GM10847 (cell line): ENCODE measurements at regions not wholly inside any gene's neighbourhood (a gene's known extent, or its start where the extent isn't known, plus 50 kb on each side); places are given as distances from the start of the nearest gene placed in this dataset.
A peak's percentile ranks its signal among the peaks of the same experiment; 100 is the strongest.

ENCODE experiments used
- POLR2A ChIP-seq: IDR thresholded peaks from 2 replicates; pipeline ENCODE4 v1.6.1; 2011; ENCODE audit not compliant: insufficient read length; ENCODE audit errors: extremely low read depth

DNA sequence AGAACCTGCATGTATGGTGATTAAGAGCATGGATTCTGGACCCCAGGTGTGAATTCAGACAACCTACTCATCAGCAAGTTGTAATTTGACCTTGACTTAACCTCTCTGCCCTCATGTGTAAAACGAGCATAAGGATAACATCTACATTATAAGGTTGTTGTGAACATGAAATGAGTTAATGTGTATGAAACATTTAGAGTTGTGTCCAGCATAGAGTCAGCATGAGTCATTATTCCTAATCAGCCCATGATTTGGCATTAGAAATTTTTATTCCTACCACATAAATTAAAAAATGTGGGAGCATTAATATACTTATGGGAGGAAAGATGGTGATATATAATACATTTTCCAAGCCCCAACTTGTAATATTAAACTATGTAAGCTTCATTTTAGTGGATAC is 95.9 kb upstream of the DDHD1 start:
- no peak for TF ChIP-seq POLR2A

DNA sequence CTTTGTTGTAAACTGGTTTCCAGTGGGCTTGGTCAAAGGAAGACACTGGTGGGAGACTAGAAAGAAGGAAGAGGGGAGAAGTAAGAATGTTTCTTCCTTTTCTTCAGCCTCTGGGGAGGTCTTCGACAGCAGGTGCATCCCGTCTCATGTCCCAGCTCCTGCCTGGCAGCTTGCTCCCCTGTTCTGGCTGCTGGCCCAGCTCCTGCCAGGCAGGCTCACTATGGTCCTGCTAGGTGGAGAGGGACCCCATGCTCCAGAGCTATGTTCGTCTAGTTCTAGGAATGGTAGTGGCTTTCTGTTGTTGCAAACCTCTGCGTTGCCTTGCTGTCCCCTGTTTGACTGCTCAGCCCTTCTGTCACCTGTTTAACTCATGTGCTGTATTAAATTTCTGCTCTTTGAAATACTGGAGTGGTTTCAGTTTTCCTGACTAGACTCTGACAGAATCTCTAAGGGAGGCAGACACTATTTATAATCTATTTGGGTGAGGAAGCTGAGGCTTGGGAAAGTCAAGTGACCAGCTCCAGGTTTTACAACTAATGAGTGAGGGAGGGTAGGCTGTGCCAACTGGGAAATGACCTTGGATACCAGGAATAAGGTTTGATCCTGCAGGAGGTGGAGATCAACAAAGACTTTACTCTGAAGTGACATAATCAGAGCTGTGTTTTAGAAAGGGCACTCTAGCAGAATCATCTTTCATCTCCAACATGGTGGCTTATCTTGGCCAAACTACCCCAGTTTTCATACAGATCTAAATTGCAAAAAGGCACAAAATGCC is 94.7 kb upstream of the DDHD1 start:
- TF ChIP-seq POLR2A: no peak

GRCh38 chr14:53237488-53237887 is 84.4 kb upstream of the DDHD1 start:
- TF ChIP-seq POLR2A: no peak

GRCh38 chr14:53236708-53237107 is 83.6 kb upstream of the DDHD1 start:
- no peak for TF ChIP-seq POLR2A

DNA sequence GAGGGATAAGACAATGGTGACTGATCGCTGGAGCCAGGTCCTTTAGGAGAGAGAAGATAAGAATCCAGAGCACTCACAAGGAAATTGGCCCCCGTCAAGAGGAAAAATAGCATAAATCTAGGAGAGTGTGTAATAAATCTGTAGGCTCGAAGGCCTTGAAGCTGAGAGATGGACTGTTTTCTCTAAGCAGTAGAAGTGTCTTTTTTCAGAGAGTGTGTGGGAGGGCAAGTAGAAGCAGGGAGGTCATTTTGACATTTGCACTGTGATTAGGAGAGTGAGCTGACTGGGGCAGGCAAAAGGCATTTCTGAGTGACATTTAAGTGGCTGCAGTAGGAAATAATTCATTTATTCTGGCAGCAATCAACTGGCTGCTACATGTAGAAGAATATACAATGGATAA is 78.0 kb upstream of the DDHD1 start:
- no peak for TF ChIP-seq POLR2A

GRCh38 chr14:53228966-53229365 is 75.8 kb upstream of the DDHD1 start:
- TF ChIP-seq POLR2A: no peak

DNA sequence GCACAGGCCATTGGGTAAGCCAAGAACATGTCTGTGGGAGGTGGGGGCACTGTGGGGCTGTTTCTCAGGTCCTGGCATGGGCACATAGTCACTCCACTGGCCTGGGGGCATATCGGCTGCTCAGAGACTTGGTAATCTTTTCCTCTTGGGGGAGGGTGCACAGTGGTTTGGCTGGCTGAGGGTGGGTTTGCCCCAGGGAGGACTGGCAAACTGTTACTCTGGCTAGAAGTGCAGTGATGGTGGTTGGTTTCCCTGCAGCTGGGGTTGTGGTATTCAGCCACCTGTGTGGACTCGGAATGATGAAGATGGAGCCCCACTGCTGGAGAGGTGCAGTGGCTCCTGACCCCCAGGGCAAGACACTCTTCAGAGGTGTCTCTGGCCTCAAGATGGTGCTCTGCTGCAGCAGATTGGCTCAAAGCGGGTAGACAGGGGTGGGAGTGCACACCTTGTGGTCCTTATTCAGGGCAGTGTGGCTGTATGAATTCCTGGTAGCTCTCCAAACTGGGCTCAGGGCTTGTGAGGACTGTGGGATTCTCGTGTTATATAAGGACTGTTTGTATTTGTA is 74.1 kb upstream of the DDHD1 start:
- no peak for TF ChIP-seq POLR2A

- no peak for TF ChIP-seq POLR2A
Measured at GRCh38 chr14:53226553-53226952, 73.4 kb upstream of the DDHD1 start.

DNA sequence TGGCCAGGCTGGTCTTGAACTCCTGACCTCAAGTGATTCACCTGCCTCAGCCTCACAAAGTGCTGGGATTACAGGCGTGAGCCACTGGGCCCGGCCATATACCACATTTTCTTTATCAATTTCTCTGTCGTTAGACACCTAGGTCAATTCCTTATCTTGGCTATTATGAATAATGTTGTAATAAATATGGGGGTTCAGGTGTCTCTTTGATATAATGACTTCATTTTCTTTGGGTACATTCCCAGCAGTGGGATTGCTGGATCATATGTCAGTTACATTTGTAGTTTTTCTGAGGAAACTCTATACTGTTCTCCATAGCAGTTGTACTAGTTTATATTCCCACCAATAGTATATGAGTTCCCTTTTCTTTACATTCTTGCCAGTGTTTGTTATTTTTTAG is 67.8 kb upstream of the DDHD1 start:
- no peak for TF ChIP-seq POLR2A

DNA sequence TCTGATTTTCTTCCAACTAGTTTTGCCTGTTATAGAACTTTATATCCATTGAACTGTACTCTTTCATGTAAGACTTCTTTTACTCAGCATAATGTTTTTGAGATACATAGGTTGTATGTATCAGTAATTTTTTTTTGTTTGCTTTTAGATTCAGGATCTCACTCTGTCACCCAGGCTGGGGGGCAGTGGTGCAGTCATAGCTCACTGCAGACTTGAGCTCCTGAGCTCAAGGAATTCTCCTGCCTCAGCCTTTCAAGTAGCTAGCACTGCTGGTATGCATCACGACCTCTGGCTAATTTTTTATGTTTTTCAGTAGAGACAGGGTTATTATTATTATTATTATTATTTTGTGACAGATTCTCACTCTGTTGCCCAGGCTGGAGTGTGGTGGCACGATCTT is 65.0 kb upstream of the DDHD1 start:
- no peak for TF ChIP-seq POLR2A

GRCh38 chr14:53217316-53217994 is 64.3 kb upstream of the DDHD1 start:
- peak; percentile 25 for TF ChIP-seq POLR2A

GRCh38 chr14:53215101-53215500 is 62.0 kb upstream of the DDHD1 start:
- TF ChIP-seq POLR2A: no peak

DNA sequence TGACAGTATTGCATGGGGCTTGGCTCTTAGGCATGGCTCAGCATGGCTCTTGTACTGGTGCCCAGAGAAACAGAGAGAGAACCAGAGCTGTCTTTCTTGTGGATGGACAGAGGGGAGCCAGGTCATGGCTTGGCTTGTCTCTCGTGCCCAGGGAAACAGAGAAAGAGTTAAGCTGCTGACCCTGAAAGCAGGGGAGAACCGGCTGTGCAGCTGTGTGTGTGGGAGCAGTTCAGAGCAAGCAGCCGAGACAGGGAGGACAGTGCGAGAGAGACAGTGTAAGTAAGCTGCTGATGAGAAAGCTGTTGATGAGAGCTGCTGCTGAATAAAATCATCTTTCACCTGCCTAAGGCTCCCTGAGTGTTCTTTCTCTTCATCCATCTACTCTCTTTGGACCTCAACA is 61.3 kb upstream of the DDHD1 start:
- TF ChIP-seq POLR2A: no peak

DNA sequence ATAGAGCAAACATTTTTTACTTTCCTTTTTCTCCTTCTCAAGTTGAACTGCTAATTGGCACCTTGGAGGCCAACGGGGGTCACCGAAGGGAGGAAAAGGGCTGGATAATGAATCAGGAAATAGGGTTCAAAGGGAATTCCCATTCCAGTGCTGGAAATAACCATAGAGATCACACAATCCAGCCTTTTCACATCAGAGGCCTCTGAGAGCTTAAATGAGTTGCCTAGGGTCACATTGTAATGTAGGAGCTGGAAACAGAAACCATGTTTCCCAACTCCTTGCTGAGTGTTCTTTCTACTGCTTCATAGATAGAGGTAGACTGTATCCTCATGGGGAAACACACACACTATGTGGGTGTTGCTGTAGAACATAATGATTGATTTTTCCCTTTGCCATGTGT is 60.6 kb upstream of the DDHD1 start:
- TF ChIP-seq POLR2A: no peak

GRCh38 chr14:53209370-53209769 is 56.2 kb upstream of the DDHD1 start:
- no peak for TF ChIP-seq POLR2A
